H9 (cell line): ENCODE measurements at regions not wholly inside any gene's neighbourhood (a gene's known extent, or its start where the extent isn't known, plus 50 kb on each side); places are given as distances from the start of the nearest gene placed in this dataset.

Source experiments
- DNase-seq: peaks from one replicate; pipeline ENCODE4 v3.0.0-alpha.2; 2017
- H2AFZ ChIP-seq: one replicate; pipeline ENCODE4 v1.6.1; 2013; ENCODE audit warnings: mild to moderate bottlenecking, low read length, control low read depth, moderate library complexity
- H2AK5ac ChIP-seq: 2 replicates; pipeline ENCODE4 v1.6.1; 2013; ENCODE audit warnings: low read length, control low read depth, mixed read lengths; ENCODE audit not compliant: insufficient read length
- H2BK120ac ChIP-seq: one replicate; pipeline ENCODE4 v1.6.1; 2013; ENCODE audit warnings: low read depth, mild to moderate bottlenecking, low read length, control low read depth, inconsistent platforms; ENCODE audit not compliant: poor library complexity, severe bottlenecking
- H2BK12ac ChIP-seq: 2 replicates; pipeline ENCODE4 v1.6.1; 2013; ENCODE audit warnings: low read length, control low read depth, mixed read lengths, low read depth; ENCODE audit not compliant: insufficient read length
- H2BK15ac ChIP-seq: 2 replicates; pipeline ENCODE4 v1.6.1; 2013; ENCODE audit warnings: low read depth, low read length, control low read depth
- H2BK20ac ChIP-seq: one replicate; pipeline ENCODE4 v1.6.1; 2013; ENCODE audit warnings: low read depth, mild to moderate bottlenecking, low read length, control low read depth, inconsistent platforms; ENCODE audit not compliant: poor library complexity, severe bottlenecking
- H2BK5ac ChIP-seq: 2 replicates; pipeline ENCODE4 v1.6.1; 2013; ENCODE audit warnings: low read length, control low read depth, mixed read lengths; ENCODE audit not compliant: insufficient read length
- H3K14ac ChIP-seq: 2 replicates; pipeline ENCODE4 v1.6.1; 2013; ENCODE audit warnings: low read length, control low read depth; ENCODE audit not compliant: insufficient read depth
- H3K18ac ChIP-seq: 2 replicates; pipeline ENCODE4 v1.6.1; 2013; ENCODE audit warnings: low read depth, mild to moderate bottlenecking, mixed read lengths, low read length, control low read depth; ENCODE audit not compliant: insufficient read length
- H3K23ac ChIP-seq: 2 replicates; pipeline ENCODE4 v1.6.1; 2013; ENCODE audit warnings: low read length, control low read depth, mixed read lengths, low read depth; ENCODE audit not compliant: insufficient read length
- H3K23me2 ChIP-seq: 2 replicates; pipeline ENCODE4 v1.6.1; 2013; ENCODE audit warnings: low read depth, mild to moderate bottlenecking, mixed read lengths, low read length, control low read depth; ENCODE audit not compliant: insufficient read length, poor library complexity, severe bottlenecking
- H3K27ac ChIP-seq: 2 replicates; pipeline ENCODE4 v1.5.1; 2013; ENCODE audit warnings: low read length, control low read depth, mixed read lengths, low read depth; ENCODE audit not compliant: insufficient read length
- H3K27me3 ChIP-seq: 2 replicates; pipeline ENCODE4 v1.6.1; 2013; ENCODE audit warnings: low read length, control low read depth, inconsistent platforms; ENCODE audit not compliant: insufficient read depth
- H3K4ac ChIP-seq: 2 replicates; pipeline ENCODE4 v1.6.1; 2013; ENCODE audit warnings: low read depth, mild to moderate bottlenecking, control low read depth, inconsistent platforms, low read length, moderate library complexity
- H3K4me1 ChIP-seq: 2 replicates; pipeline ENCODE4 v1.6.1; 2013; ENCODE audit warnings: low read length, control low read depth, inconsistent platforms; ENCODE audit not compliant: insufficient read depth
- H3K4me2 ChIP-seq: 2 replicates; pipeline ENCODE4 v1.6.1; 2013; ENCODE audit warnings: low read length, control low read depth, mixed read lengths; ENCODE audit not compliant: insufficient read length, insufficient read depth
- H3K56ac ChIP-seq: 2 replicates; pipeline ENCODE4 v1.6.1; 2013; ENCODE audit warnings: low read depth, mild to moderate bottlenecking, mixed read lengths, low read length, control low read depth; ENCODE audit not compliant: insufficient read length
- H3K79me1 ChIP-seq: 2 replicates; pipeline ENCODE4 v1.6.1; 2013; ENCODE audit warnings: low read depth, mild to moderate bottlenecking, moderate library complexity, low read length, control low read depth, inconsistent platforms; ENCODE audit not compliant: insufficient read depth, poor library complexity, severe bottlenecking
- H3K79me2 ChIP-seq: 2 replicates; pipeline ENCODE4 v1.6.1; 2013; ENCODE audit warnings: low read length, control low read depth, inconsistent platforms; ENCODE audit not compliant: insufficient read depth
- H3K9ac ChIP-seq: 2 replicates; pipeline ENCODE4 v1.6.1; 2013; ENCODE audit warnings: low read length, control low read depth, mixed read lengths; ENCODE audit not compliant: insufficient read length; ENCODE audit errors: extremely low read depth
- H3K9me3 ChIP-seq: one replicate; pipeline ENCODE4 v1.6.1; 2013; ENCODE audit warnings: low read depth, low read length, inconsistent platforms; ENCODE audit not compliant: control insufficient read depth
- H3T11ph ChIP-seq: one replicate; pipeline ENCODE4 v1.6.1; 2013; ENCODE audit warnings: mild to moderate bottlenecking, low read length, control low read depth, inconsistent platforms
- H4K20me1 ChIP-seq: one replicate; pipeline ENCODE4 v1.6.1; 2013; ENCODE audit not compliant: control insufficient read depth, insufficient read length, insufficient read depth
- H4K5ac ChIP-seq: 2 replicates; pipeline ENCODE4 v1.6.1; 2013; ENCODE audit warnings: low read depth, mild to moderate bottlenecking, mixed read lengths, low read length, control low read depth; ENCODE audit not compliant: insufficient read length
- H4K8ac ChIP-seq: replicated peaks from 2 replicates; pipeline ENCODE4 v1.6.1; 2013; ENCODE audit warnings: low read length, control low read depth, mixed read lengths, low read depth; ENCODE audit not compliant: insufficient read length
- H4K91ac ChIP-seq: 2 replicates; pipeline ENCODE4 v1.6.1; 2013; ENCODE audit warnings: low read depth, mild to moderate bottlenecking, moderate library complexity, mixed read lengths, low read length, control low read depth; ENCODE audit not compliant: insufficient read length
- H3K27ac Mint-ChIP-seq, 3 experiments: 2 replicates in 2 of 3; 3 replicates in 1 of 3; pipeline ENCODE4 v1.8.0; 2020 to 2021; ENCODE audit warnings: mixed read lengths in 3 of 3, mild to moderate bottlenecking in 1 of 3, moderate library complexity in 1 of 3
- H3K27me3 Mint-ChIP-seq: 2 replicates; pipeline ENCODE4 v1.8.0; 2021; ENCODE audit warnings: low read depth, mild to moderate bottlenecking, moderate library complexity, mixed read lengths
- H3K36me3 Mint-ChIP-seq, 3 experiments: 2 replicates in 2 of 3; 3 replicates in 1 of 3; pipeline ENCODE4 v1.8.0; 2020 to 2021; ENCODE audit warnings: low read depth in 3 of 3, mixed read lengths in 3 of 3; ENCODE audit not compliant: insufficient read depth in 1 of 3
- H3K4me1 Mint-ChIP-seq, 2 experiments: 2 replicates each; pipeline ENCODE4 v1.8.0; 2020; ENCODE audit warnings: mixed read lengths in 2 of 2
- H3K4me3 Mint-ChIP-seq, 2 experiments: 2 replicates in 1 of 2; 3 replicates in 1 of 2; pipeline ENCODE4 v1.8.0; 2020 to 2021; ENCODE audit warnings: mild to moderate bottlenecking in 2 of 2, mixed read lengths in 2 of 2, moderate library complexity in 1 of 2
- H3K9me3 Mint-ChIP-seq, 2 experiments: 2 replicates in 1 of 2; 3 replicates in 1 of 2; pipeline ENCODE4 v1.8.0; 2020; ENCODE audit warnings: mild to moderate bottlenecking in 2 of 2, mixed read lengths in 2 of 2, moderate library complexity in 1 of 2
- CTCF ChIP-seq: fragments of 200-600 bp; sonication (generic); conservative IDR thresholded peaks from 3 replicates; pipeline ENCODE4 v1.8.0; 2021; ENCODE audit warnings: antibody characterized with exemption, mild to moderate bottlenecking
- WGBS: extraction: QIAGEN DNeasy Blood & Tissue Kit; methylation state at CpG from one replicate; pipeline ENCODE4 v1.1.7; 2013; ENCODE audit warnings: missing lambda C conversion rate, low lambda C conversion rate, mixed read lengths; ENCODE audit not compliant: insufficient read length; ENCODE audit errors: extremely low coverage; 5-methylcytosine and 5-hydroxymethylcytosine counted together

GRCh38 chr16:48013491-48013901, 142.3 kb downstream of the ABCC12 start:
- no peak overlapping the region for H2BK20ac ChIP-seq
- no peaks in the 10 kb centered on the region for H4K20me1 ChIP-seq
- H3K4me2 ChIP-seq: no peak overlapping the region
- H3K23me2 ChIP-seq: no peaks in the 10 kb centered on the region
- H3K4me1 Mint-ChIP-seq: peaks cover 17 to 18% of the 10 kb centered on the region in 2 experiments
- no peak overlapping the region for H3K23ac ChIP-seq
- no peak overlapping the region for H3T11ph ChIP-seq
- peaks cover 4% of the 10 kb centered on the region; the same call in 1 of the 2 replicates for H3K4me1 ChIP-seq
- H3K27me3 Mint-ChIP-seq: peaks cover 2% of the 10 kb centered on the region; the same call in 1 of the 2 replicates
- TF ChIP-seq CTCF: no peak
- no peak overlapping the region for H4K91ac ChIP-seq
- H2BK15ac ChIP-seq: no peak overlapping the region
- H2BK120ac ChIP-seq: no peak overlapping the region
- no peak overlapping the region for H3K56ac ChIP-seq
- no peak overlapping the region for H2AFZ ChIP-seq
- peaks cover 0 to 4% (median 3%) of the 10 kb centered on the region in 3 experiments; a peak in 2 of 7 replicates for H3K36me3 Mint-ChIP-seq
- no peaks in the 10 kb centered on the region for H3K79me1 ChIP-seq
- H4K5ac ChIP-seq: no peak overlapping the region
- no peak overlapping the region for H4K8ac ChIP-seq
- H3K27ac Mint-ChIP-seq: no peak overlapping the region
- no peak overlapping the region for H3K14ac ChIP-seq
- no peak overlapping the region for H3K9ac ChIP-seq
- no peak overlapping the region for H3K18ac ChIP-seq
- no peaks in the 10 kb centered on the region for H3K9me3 ChIP-seq
- no CpG with 5 or more reads among the region's 6 CpGs for WGBS
- H3K27ac ChIP-seq: no peak overlapping the region
- no peak overlapping the region for H3K4me3 Mint-ChIP-seq
- no peaks in the 10 kb centered on the region for H3K27me3 ChIP-seq
- DNase-seq: no peak
- no peak overlapping the region for H2BK12ac ChIP-seq
- peaks cover 3 to 6% of the 10 kb centered on the region in 2 experiments; a peak in 3 of 5 replicates for H3K9me3 Mint-ChIP-seq
- no peaks in the 10 kb centered on the region for H3K79me2 ChIP-seq
- no peak overlapping the region for H2AK5ac ChIP-seq
- no peak overlapping the region for H2BK5ac ChIP-seq
- H3K4ac ChIP-seq: no peak overlapping the region
